ENCODE measurements at regions not wholly inside any gene's neighbourhood (a gene's known extent, or its start where the extent isn't known, plus 50 kb on each side); places are given as distances from the start of the nearest gene placed in this dataset.
"Not testable (repeated sequence)": the region's sequence is repeated elsewhere in the genome, so short reads cannot be mapped to it uniquely, and the experiment has no call there.

GRCh38 chr6:27795697-27796494, 116.3 kb downstream of the OR2B2 start:
- peaks cover 0 to 32% (median 0%) of the 10 kb centered on the region in 9 donors for H3K27me3 ChIP-seq
- peak in 2 of 5 donors; percentile 42 to 51 for DNase-seq
- H3K9me3 ChIP-seq = no peaks in the 10 kb centered on the region
- intact Hi-C loops (cut with DNase I) = loop anchor here in 1 of 10 donors (2.0 kb wide), 1 partner anchor 607 kb away; no protein-coding TSS in a partner anchor
- no peaks in the 10 kb centered on the region for H3K36me3 ChIP-seq
- peak; percentile 54 to 80 (median 65) for ATAC-seq
- 3 to 9% (median 4%) methylated on average over 5 of the region's 5 CpGs for WGBS, 4 donors
- peaks cover 0 to 22% (median 5%) of the 10 kb centered on the region in 12 donors for H3K4me1 ChIP-seq
- H3K27ac ChIP-seq = no peak overlapping the region
- H3K4me3 ChIP-seq = no peak overlapping the region
- TF ChIP-seq, protein P1, sequence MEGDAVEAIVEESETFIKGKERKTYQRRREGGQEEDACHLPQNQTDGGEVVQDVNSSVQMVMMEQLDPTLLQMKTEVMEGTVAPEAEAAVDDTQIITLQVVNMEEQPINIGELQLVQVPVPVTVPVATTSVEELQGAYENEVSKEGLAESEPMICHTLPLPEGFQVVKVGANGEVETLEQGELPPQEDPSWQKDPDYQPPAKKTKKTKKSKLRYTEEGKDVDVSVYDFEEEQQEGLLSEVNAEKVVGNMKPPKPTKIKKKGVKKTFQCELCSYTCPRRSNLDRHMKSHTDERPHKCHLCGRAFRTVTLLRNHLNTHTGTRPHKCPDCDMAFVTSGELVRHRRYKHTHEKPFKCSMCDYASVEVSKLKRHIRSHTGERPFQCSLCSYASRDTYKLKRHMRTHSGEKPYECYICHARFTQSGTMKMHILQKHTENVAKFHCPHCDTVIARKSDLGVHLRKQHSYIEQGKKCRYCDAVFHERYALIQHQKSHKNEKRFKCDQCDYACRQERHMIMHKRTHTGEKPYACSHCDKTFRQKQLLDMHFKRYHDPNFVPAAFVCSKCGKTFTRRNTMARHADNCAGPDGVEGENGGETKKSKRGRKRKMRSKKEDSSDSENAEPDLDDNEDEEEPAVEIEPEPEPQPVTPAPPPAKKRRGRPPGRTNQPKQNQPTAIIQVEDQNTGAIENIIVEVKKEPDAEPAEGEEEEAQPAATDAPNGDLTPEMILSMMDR (IDR thresholded peaks at IDR 0.05) = peak; percentile 69 to 82 (median 80)
- no peak for TF ChIP-seq POLR2A (IDR thresholded peaks at IDR 0.05)

- peaks cover 0 to 22% (median 5%) of the 10 kb centered on the region in 12 donors for H3K4me1 ChIP-seq
- intact Hi-C loops (cut with DNase I) = no loop called here
- no peaks in the 10 kb centered on the region for H3K9me3 ChIP-seq
- H3K27ac ChIP-seq = peak overlapping the region in 4 of 12 donors; percentile 1 to 63 (median 47)
- no peaks in the 10 kb centered on the region for H3K36me3 ChIP-seq
- peak in 3 of 5 donors; percentile 42 to 57 (median 52) for DNase-seq
- peak overlapping the region; percentile 21 to 65 (median 52) for H3K4me3 ChIP-seq
- TF ChIP-seq POLR2A (IDR thresholded peaks at IDR 0.05) = no peak
- TF ChIP-seq, protein P1 (IDR thresholded peaks at IDR 0.05) = no peak
- WGBS, 4 donors = 1 to 3% (median 2%) methylated on average over 22 of the region's 22 CpGs
- ATAC-seq = peak; percentile 56 to 80 (median 69)
- peaks cover 0 to 40% (median 3%) of the 10 kb centered on the region in 9 donors for H3K27me3 ChIP-seq
Observed at GRCh38 chr6:27791182-27791943, 120.8 kb downstream of the OR2B2 start.

- WGBS, 4 donors = 91 to 95% (median 94%) methylated on average over 17 of the region's 17 CpGs
- not testable (repeated sequence) for DNase-seq
- H3K27me3 ChIP-seq = peaks cover 0 to 48% (median 8%) of the 10 kb centered on the region in 9 donors
Observed at GRCh38 chr6:27788376-27788775, 123.8 kb downstream of the OR2B2 start.

DNA sequence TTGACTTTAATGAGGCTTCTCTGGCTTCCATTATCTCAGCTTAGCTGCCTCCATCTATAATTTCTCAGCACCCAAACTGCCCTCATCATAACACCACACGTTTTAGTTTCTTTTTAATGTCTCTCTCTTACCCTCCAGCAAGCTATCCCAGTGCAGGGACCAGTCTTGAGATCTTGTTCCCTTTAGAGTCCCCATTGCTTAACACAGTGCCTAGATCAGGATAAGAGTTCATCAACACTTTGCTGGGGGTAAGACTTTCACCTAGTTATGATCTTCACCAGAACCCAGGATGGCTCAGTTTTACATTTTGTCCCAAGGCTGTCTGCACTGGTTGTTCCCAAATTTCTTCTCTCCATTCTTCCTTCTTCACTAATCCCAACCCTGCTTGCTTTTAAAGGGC, 126.1 kb downstream of the OR2B2 start:
- no peak for DNase-seq
- no peak for TF ChIP-seq POLR2A (IDR thresholded peaks at IDR 0.05)
- TF ChIP-seq, protein P1 (IDR thresholded peaks at IDR 0.05) = no peak
- 20 to 30% (median 25%) methylated on average over 1 of the region's 1 CpG for WGBS, 4 donors
- Histone ChIP-seq H3K27me3 (peaks cover 0 to 52% (median 8%) of the 10 kb centered on the region in 9 donors), H3K27ac (no peak overlapping the region), H3K9me3 (no peaks in the 10 kb centered on the region), H3K4me1 (peaks cover 0 to under 1% (median 0%) of the 10 kb centered on the region in 12 donors), H3K36me3 (no peaks in the 10 kb centered on the region), H3K4me3 (no peak overlapping the region)
- intact Hi-C loops (cut with DNase I) = no loop called here
- ATAC-seq = no peak

More at GRCh38 chr6:27788376-27788775, 123.8 kb downstream of the OR2B2 start:
- intact Hi-C loops (cut with DNase I); ATAC-seq; H3K4me3 ChIP-seq; H3K27ac ChIP-seq; H3K36me3 ChIP-seq; H3K9me3 ChIP-seq: not testable (repeated sequence)
- H3K4me1 ChIP-seq = peaks cover 0 to 22% (median 5%) of the 10 kb centered on the region in 12 donors
